Colonic mucosa (tissue), 4 donors: ENCODE measurements at regions not wholly inside any gene's neighbourhood (a gene's known extent, or its start where the extent isn't known, plus 50 kb on each side); places are given as distances from the start of the nearest gene placed in this dataset.
"Not testable (repeated sequence)": the region's sequence is repeated elsewhere in the genome, so short reads cannot be mapped to it uniquely, and the experiment has no call there.

Source experiments
- DNase-seq: peaks from one replicate; pipeline ENCODE4 v3.0.0-alpha.2; 2020
- H3K27ac ChIP-seq: fragments of 200-600 bp; one replicate; pipeline ENCODE4 v1.8.0; 2021
- H3K27me3 ChIP-seq: fragments of 200-600 bp; one replicate; pipeline ENCODE4 v1.8.0; 2021
- H3K36me3 ChIP-seq: fragments of 200-600 bp; one replicate; pipeline ENCODE4 v1.8.0; 2021
- H3K4me1 ChIP-seq: fragments of 200-600 bp; one replicate; pipeline ENCODE4 v1.8.0; 2021; ENCODE audit warnings: mild to moderate bottlenecking
- H3K4me3 ChIP-seq: fragments of 200-600 bp; one replicate; pipeline ENCODE4 v1.8.0; 2021
- H3K9ac ChIP-seq, 2 donors: one replicate each; pipeline ENCODE4 v1.7.0; 2013; ENCODE audit warnings: control low read depth in 2 of 2, low read depth in 2 of 2, low read length in 2 of 2
- H3K9me3 ChIP-seq: fragments of 200-600 bp; one replicate; pipeline ENCODE4 v1.8.0; 2021
- intact Hi-C: fragments of 100-400 bp; cut with DNase I; formaldehyde crosslinking; loops from one replicate; pipeline ENCODE4 v1.14.1; 2022
- TF ChIP-seq, protein P1 (sequence below): fragments of 200-600 bp; IDR thresholded peaks from one replicate; pipeline ENCODE4 v1.8.0; 2022; ENCODE audit warnings: antibody characterized with exemption, mild to moderate bottlenecking
- donor health status: healthy.
- donor health status: DM: no; HTN: no; CAD: no.
- donor health status: DM: no; HTN: no; CAD: no.

DNA sequence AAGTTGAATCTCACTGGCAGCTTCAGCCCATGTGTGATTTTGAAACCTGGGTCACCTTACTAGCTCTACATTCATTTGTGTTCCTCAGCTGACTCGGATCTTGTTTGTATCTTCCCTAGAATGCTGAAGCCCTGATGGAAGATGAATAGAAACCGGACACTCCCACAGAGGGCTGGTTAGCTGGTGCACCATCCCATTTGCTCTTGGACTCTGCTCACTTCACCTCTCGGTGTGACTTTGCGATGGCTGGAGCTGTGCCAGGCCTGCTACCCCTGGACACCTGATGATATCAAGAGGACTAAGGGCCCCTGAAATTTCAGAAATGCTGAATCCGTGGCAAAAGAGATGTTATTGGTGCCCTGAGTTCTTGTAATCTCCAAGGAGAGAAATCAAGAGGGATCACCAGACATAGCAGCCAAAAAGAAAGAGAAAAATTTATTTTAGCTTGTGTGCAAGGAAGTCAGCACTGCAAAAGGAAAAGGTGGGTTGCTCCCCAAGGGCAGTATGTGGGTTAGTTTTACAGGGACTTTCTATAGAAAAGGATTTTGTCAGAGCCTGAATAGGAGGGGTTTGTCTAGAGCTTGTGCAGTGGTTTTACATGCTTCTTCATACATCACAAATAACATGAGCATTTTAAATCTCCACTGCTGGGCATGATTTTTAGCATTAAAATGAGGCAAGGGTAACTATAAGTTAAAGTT lies 426.3 kb upstream of the NOX3 start:
- H3K9ac ChIP-seq, result no peak overlapping the region
- no peaks in the 10 kb centered on the region for H3K27me3 ChIP-seq
- TF ChIP-seq, protein P1, sequence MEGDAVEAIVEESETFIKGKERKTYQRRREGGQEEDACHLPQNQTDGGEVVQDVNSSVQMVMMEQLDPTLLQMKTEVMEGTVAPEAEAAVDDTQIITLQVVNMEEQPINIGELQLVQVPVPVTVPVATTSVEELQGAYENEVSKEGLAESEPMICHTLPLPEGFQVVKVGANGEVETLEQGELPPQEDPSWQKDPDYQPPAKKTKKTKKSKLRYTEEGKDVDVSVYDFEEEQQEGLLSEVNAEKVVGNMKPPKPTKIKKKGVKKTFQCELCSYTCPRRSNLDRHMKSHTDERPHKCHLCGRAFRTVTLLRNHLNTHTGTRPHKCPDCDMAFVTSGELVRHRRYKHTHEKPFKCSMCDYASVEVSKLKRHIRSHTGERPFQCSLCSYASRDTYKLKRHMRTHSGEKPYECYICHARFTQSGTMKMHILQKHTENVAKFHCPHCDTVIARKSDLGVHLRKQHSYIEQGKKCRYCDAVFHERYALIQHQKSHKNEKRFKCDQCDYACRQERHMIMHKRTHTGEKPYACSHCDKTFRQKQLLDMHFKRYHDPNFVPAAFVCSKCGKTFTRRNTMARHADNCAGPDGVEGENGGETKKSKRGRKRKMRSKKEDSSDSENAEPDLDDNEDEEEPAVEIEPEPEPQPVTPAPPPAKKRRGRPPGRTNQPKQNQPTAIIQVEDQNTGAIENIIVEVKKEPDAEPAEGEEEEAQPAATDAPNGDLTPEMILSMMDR, result no peak
- DNase-seq, result no peak
- H3K9me3 ChIP-seq, result no peaks in the 10 kb centered on the region
- intact Hi-C loops, result no loop called here
- no peaks in the 10 kb centered on the region for H3K4me1 ChIP-seq
- H3K4me3 ChIP-seq, result no peak overlapping the region
- no peaks in the 10 kb centered on the region for H3K36me3 ChIP-seq
- H3K27ac ChIP-seq, result no peak overlapping the region

DNA sequence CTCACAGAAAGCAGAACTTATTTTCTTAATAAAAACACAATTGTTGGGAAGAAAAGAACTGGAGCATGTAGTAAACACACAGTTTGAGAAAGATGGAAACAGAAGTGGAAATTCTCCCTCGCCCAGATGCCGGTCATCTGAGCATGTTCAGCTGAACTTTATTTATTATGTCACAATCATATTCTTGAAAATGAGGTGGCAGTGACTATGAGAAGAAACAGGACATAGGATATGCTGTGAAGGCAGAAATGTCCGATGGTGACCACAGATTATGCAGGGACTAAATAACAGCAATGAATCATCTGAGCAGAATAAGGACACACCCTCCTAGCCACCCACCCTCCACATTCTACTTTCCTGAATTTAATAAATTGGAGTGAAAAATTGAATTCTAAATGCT lies 425.3 kb upstream of the NOX3 start:
- no peaks in the 10 kb centered on the region for H3K4me1 ChIP-seq
- no peak overlapping the region for H3K4me3 ChIP-seq
- DNase-seq, result no peak
- H3K9ac ChIP-seq, result no peak overlapping the region
- H3K27me3 ChIP-seq, result no peaks in the 10 kb centered on the region
- TF ChIP-seq, protein P1, result no peak
- H3K9me3 ChIP-seq, result no peaks in the 10 kb centered on the region
- no peak overlapping the region for H3K27ac ChIP-seq
- H3K36me3 ChIP-seq, result no peaks in the 10 kb centered on the region
- intact Hi-C loops, result no loop called here

DNA sequence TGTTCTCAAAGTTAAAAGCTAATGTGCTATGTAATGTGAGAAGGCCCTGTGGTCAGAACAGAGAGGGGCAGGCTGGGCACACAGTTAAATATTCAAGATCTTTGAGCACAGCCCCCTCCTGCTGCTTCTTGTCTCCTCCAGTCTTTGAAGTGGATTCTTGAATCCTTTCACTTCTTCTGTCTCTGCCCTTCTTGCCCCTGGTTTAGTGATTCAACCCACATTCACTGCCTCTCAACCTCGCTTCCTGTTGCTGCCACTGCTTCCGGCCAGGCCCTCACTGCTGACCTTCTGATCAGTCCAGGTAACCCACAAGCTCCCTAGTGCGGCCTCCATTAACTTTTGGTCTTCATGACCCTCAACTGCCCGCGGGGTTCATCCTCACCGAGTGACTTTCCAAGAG lies 417.3 kb upstream of the NOX3 start:
- no peaks in the 10 kb centered on the region for H3K36me3 ChIP-seq
- no peak overlapping the region for H3K27ac ChIP-seq
- H3K4me3 ChIP-seq, result no peak overlapping the region
- no peaks in the 10 kb centered on the region for H3K27me3 ChIP-seq
- H3K4me1 ChIP-seq, result no peaks in the 10 kb centered on the region
- intact Hi-C loops, result no loop called here
- DNase-seq, result no peak
- no peak overlapping the region for H3K9ac ChIP-seq
- no peaks in the 10 kb centered on the region for H3K9me3 ChIP-seq
- TF ChIP-seq, protein P1, result no peak

DNA sequence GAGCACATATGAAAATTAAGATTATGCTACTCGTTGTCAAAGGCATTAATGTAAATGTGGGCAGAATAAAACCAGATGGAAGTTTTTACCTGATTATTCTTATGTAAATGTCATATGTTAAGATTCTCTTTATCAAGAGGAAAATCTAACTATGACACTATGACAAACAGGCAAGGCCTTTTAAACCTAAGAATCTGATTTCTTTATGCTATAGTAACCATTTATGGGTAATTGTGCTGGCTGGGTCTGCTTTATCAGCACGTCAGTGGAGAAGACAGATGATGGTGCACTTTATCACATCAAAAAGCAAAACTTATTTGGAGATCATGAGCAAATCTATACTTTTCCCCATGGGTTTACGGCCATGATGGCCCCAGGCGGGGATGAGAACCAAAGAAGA lies 412.0 kb upstream of the NOX3 start:
- Histone ChIP-seq H3K9ac (no peak overlapping the region), H3K27me3 (no peaks in the 10 kb centered on the region), H3K9me3 (no peaks in the 10 kb centered on the region), H3K36me3 (no peaks in the 10 kb centered on the region), H3K4me1 (no peaks in the 10 kb centered on the region), H3K27ac (no peak overlapping the region), H3K4me3 (no peak overlapping the region)
- intact Hi-C loops, result no loop called here
- TF ChIP-seq, protein P1, result no peak
- no peak for DNase-seq

DNA sequence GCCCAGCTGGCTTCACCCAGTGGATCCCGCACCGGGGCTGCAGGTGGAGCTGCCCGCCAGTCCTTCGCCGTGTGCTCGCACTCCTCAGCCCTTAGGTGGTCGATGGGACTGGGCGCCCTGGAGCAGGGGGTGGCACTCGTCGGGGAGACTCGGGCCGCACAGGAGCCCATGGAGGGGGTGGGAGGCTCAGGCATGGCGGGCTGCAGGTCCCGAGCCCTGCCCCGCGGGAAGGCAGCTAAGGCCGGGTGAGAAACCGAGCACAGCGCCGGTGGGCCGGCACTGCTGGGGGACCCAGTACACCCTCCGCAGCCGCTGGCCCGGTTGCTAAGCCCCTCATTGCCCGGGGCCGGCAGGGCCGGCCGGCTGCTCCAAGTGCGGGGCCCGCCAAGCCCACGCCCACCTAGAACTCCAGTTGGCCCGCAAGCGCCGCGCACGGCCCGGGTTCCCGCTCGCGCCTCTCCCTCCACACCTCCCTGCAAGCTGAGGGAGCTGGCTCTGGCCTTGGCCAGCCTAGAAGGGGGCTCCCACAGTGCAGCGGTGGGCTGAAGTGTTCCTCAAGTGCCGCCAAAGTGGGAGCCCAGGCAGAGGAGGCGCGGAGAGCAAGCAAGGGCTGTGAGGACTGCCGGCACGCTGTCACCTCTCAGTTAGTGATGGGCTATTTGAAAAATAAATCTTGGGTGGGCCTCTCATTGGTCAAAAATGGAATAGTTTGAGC lies 411.2 kb upstream of the NOX3 start:
- H3K27me3 ChIP-seq, H3K4me1 ChIP-seq, H3K36me3 ChIP-seq, H3K4me3 ChIP-seq, H3K9me3 ChIP-seq, H3K27ac ChIP-seq, H3K9ac ChIP-seq, DNase-seq, intact Hi-C loops: not testable (repeated sequence)

DNA sequence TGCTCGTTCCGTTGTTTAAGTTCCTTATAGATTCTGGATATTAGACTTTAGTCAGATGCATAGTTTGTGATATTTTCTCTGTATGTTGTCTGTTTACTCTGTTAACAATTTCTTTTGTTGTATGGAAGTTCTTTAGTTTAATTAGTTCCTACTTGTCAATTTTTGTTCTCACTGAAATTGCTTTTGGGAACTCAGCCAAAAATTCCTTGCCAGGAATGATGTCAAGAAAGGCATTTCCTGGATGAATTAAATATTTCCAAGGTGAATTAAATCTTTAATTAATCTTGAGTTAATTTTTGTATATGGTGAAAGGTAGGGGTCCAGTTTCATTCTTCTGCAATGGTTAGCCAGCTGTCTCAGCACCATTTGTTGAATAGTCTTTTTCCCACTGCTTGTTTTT lies 406.2 kb upstream of the NOX3 start:
- no peaks in the 10 kb centered on the region for H3K4me1 ChIP-seq
- H3K36me3 ChIP-seq, result no peaks in the 10 kb centered on the region
- intact Hi-C loops, result no loop called here
- no peaks in the 10 kb centered on the region for H3K27me3 ChIP-seq
- DNase-seq, result no peak
- H3K27ac ChIP-seq, result no peak overlapping the region
- no peaks in the 10 kb centered on the region for H3K9me3 ChIP-seq
- TF ChIP-seq, protein P1, result no peak
- H3K4me3 ChIP-seq, result no peak overlapping the region
- no peak overlapping the region for H3K9ac ChIP-seq

DNA sequence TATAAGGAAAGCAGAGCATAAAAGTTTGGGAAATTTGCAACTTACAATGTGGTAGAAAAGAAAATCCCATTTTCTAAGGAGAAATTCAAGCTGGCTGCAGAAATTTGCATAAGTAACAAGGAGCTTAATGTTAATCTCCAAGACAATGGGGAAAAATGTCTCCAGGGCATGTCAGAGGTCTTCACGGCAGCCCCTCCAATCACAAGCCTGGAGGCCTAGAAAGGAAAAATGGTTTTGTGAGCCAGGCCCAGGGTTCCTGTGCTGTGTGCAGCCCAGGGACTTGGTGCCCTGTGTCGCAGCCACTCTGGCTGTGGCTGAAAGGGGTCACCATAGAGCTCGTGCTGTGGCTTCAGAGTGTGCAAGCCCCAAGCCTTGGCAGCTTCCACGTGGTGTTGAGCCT lies 403.3 kb upstream of the NOX3 start:
- DNase-seq, H3K4me3 ChIP-seq, H3K27me3 ChIP-seq, H3K4me1 ChIP-seq, H3K36me3 ChIP-seq, H3K9me3 ChIP-seq, H3K27ac ChIP-seq, intact Hi-C loops, H3K9ac ChIP-seq: not testable (repeated sequence)
